K562 (cell line): ENCODE measurements at regions not wholly inside any gene's neighbourhood (a gene's known extent, or its start where the extent isn't known, plus 50 kb on each side); places are given as distances from the start of the nearest gene placed in this dataset.

Source experiments
- BRCA1 ChIP-seq, 2 experiments: fragments of 450-650 bp in 1 of 2; sonication (generic) in 1 of 2; formaldehyde crosslinking in 1 of 2; IDR thresholded peaks; 2 replicates each; pipeline versions ENCODE4 v1.5.0 to v1.6.1; 2017 to 2020; ENCODE audit warnings: mild to moderate bottlenecking in 1 of 2, missing genetic modification reagents in 1 of 2
- CBFB ChIP-seq: sonication (generic); formaldehyde crosslinking; IDR thresholded peaks from 2 replicates; pipeline ENCODE4 v1.4.0; 2020; ENCODE audit warnings: mild to moderate bottlenecking, missing genetic modification reagents
- CTCF ChIP-seq, 3 experiments: IDR thresholded peaks in 2 of 3; conservative IDR thresholded peaks in 1 of 3; 2 replicates each; pipeline ENCODE4 v1.5.1; 2011 to 2012; ENCODE audit warnings: low read length in 3 of 3, mild to moderate bottlenecking in 3 of 3, control low read depth in 2 of 3, improper control_type of control experiment in 1 of 3, inconsistent platforms in 1 of 3, low read depth in 1 of 3, mixed read lengths in 1 of 3, moderate library complexity in 1 of 3; ENCODE audit not compliant: insufficient read depth in 2 of 3
- DPF2 ChIP-seq: fragments of 450-650 bp; IDR thresholded peaks from 2 replicates; pipeline ENCODE4 v1.6.1; 2016
- KLF10 ChIP-seq: fragments of 250-450 bp; sonication (Bioruptor Pico); IDR thresholded peaks from 2 replicates; pipeline ENCODE4 v1.6.1; 2021; ENCODE audit warnings: matching md5 sums
- MTA3 ChIP-seq: fragments of 450-650 bp; formaldehyde crosslinking; IDR thresholded peaks from 2 replicates; pipeline ENCODE4 v1.6.1; 2017; ENCODE audit warnings: mild to moderate bottlenecking, borderline replicate concordance
- NFE2L1 ChIP-seq: fragments of 450-650 bp; IDR thresholded peaks from 2 replicates; pipeline ENCODE4 v1.6.1; 2016; ENCODE audit warnings: missing genetic modification characterization, low read depth, mild to moderate bottlenecking, missing compliant biosample characterization, moderate library complexity, borderline replicate concordance
- PATZ1 ChIP-seq: fragments of 250-450 bp; sonication (Bioruptor Pico); IDR thresholded peaks from 2 replicates; pipeline ENCODE4 v1.5.0; 2020; ENCODE audit warnings: mild to moderate bottlenecking, borderline replicate concordance
- PBX2 ChIP-seq, 2 experiments: IDR thresholded peaks in 1 of 2; conservative IDR thresholded peaks in 1 of 2; 2 replicates each; pipeline ENCODE4 v1.6.1; 2016; ENCODE audit warnings: low read depth in 2 of 2, mild to moderate bottlenecking in 1 of 2, missing compliant biosample characterization in 1 of 2, missing genetic modification characterization in 1 of 2, moderate library complexity in 1 of 2
- SLC30A9 ChIP-seq: fragments of 250-450 bp; sonication (Bioruptor Pico); IDR thresholded peaks from 2 replicates; pipeline ENCODE4 v1.8.0; 2022; ENCODE audit warnings: mild to moderate bottlenecking, moderate library complexity
- SMARCA5 ChIP-seq: fragments of 450-650 bp; IDR thresholded peaks from 2 replicates; pipeline ENCODE4 v1.6.1; 2016
- TSC22D4 ChIP-seq: fragments of 450-650 bp; IDR thresholded peaks from 2 replicates; pipeline ENCODE4 v1.6.1; 2016; ENCODE audit warnings: missing genetic modification characterization, missing biosample characterization, control low read depth
- ZBTB33 ChIP-seq: sonication (generic); formaldehyde crosslinking; IDR thresholded peaks from 2 replicates; pipeline ENCODE4 v1.8.1; 2023; ENCODE audit warnings: mild to moderate bottlenecking, missing genetic modification reagents
- ZBTB43 ChIP-seq: sonication (generic); formaldehyde crosslinking; IDR thresholded peaks from 2 replicates; pipeline ENCODE4 v1.8.0; 2023; ENCODE audit warnings: mild to moderate bottlenecking, missing genetic modification reagents
- ZFP91 ChIP-seq: sonication (generic); formaldehyde crosslinking; IDR thresholded peaks from 2 replicates; pipeline ENCODE4 v1.8.0; 2022; ENCODE audit warnings: mild to moderate bottlenecking, missing genetic modification reagents

- TF ChIP-seq ZBTB43 (CRISPR knock-in tag) (0 out of 2 replicates have a peak, but pooled peaks have one; percentile 50), CTCF (IDR thresholded peaks at IDR 0.05 in 2 of 3, conservative IDR thresholded peaks at IDR 0.05 in 1 of 3; ENCODE audit: insufficient read depth in 2 of 3, low read depth in 1 of 3, low read length in 3 of 3) (no peak), MTA3 (no peak), ZFP91 (no peak), SLC30A9 (CRISPR knock-in tag) (no peak), TSC22D4 (tag) (no peak), ZBTB33 (CRISPR knock-in tag) (0 out of 2 replicates have a peak, but pooled peaks have one; percentile 18), SMARCA5 (no peak), CBFB (CRISPR knock-in tag) (no peak), BRCA1 (IDR thresholded peaks at IDR 0.05) (no peak), BRCA1 (CRISPR knock-in tag; IDR thresholded peaks at IDR 0.05) (no peak), PATZ1 (CRISPR knock-in tag) (0 out of 2 replicates have a peak, but pooled peaks have one; percentile 78), DPF2 (no peak), NFE2L1 (no peak), KLF10 (CRISPR knock-in tag) (peak; percentile 55; the same call in 1 of the 2 replicates), PBX2 (CRISPR knock-in tag; IDR thresholded peaks at IDR 0.05; ENCODE audit: low read depth) (no peak), PBX2 (tag; conservative IDR thresholded peaks at IDR 0.05; ENCODE audit: low read depth) (peak; percentile 37)
These were observed 161.8 kb upstream of the TBL1XR1 start (continued) for GRCh38 chr3:177358977-177359592.
